ENCODE measurements at regions not wholly inside any gene's neighbourhood (a gene's known extent, or its start where the extent isn't known, plus 50 kb on each side); places are given as distances from the start of the nearest gene placed in this dataset.
"Not testable (repeated sequence)": the region's sequence is repeated elsewhere in the genome, so short reads cannot be mapped to it uniquely, and the experiment has no call there.

- not testable (repeated sequence) for H3K27ac ChIP-seq; H2AFZ ChIP-seq; DNase-seq (ENCODE audit: low spot score); H3K36me3 ChIP-seq (replicated peaks; ENCODE audit: insufficient read depth, low read depth); H3K4me2 ChIP-seq; H3K27me3 ChIP-seq; H4K20me1 ChIP-seq (ENCODE audit: insufficient read depth, poor library complexity, severe bottlenecking); H3K79me2 ChIP-seq; H3K9me2 ChIP-seq (replicated peaks; ENCODE audit: insufficient read depth); H3K4me3 ChIP-seq; H3K9me3 ChIP-seq (ENCODE audit: low read depth); H3K4me1 ChIP-seq (ENCODE audit: insufficient read depth)
- WGBS (ENCODE audit: low lambda C conversion rate, missing lambda C conversion rate) = 98% methylated on average over 5 of the region's 5 CpGs
Measured at GRCh38 chr16:21351433-21351832, 73.3 kb upstream of the CRYM start.

- H3K4me1 ChIP-seq (ENCODE audit: insufficient read depth); H3K36me3 ChIP-seq (replicated peaks; ENCODE audit: insufficient read depth, low read depth); H3K79me2 ChIP-seq; H3K9me2 ChIP-seq (replicated peaks; ENCODE audit: insufficient read depth); H3K4me2 ChIP-seq; H3K27me3 ChIP-seq; H3K27ac ChIP-seq; H4K20me1 ChIP-seq (ENCODE audit: insufficient read depth, poor library complexity, severe bottlenecking); DNase-seq (ENCODE audit: low spot score); H3K9me3 ChIP-seq (ENCODE audit: low read depth); H2AFZ ChIP-seq; H3K4me3 ChIP-seq: not testable (repeated sequence)
- WGBS (ENCODE audit: low lambda C conversion rate, missing lambda C conversion rate) = 91% methylated on average over 5 of the region's 6 CpGs
Measured at GRCh38 chr16:21350851-21351250, 72.8 kb upstream of the CRYM start.

GRCh38 chr16:21349336-21349735, 71.2 kb upstream of the CRYM start:
- H2AFZ ChIP-seq; H3K4me1 ChIP-seq (ENCODE audit: insufficient read depth); H3K27me3 ChIP-seq; H3K4me3 ChIP-seq; H3K27ac ChIP-seq; H3K9me2 ChIP-seq (replicated peaks; ENCODE audit: insufficient read depth); H3K79me2 ChIP-seq; H4K20me1 ChIP-seq (ENCODE audit: insufficient read depth, poor library complexity, severe bottlenecking); H3K9me3 ChIP-seq (ENCODE audit: low read depth); H3K36me3 ChIP-seq (replicated peaks; ENCODE audit: insufficient read depth, low read depth); H3K4me2 ChIP-seq; DNase-seq (ENCODE audit: low spot score): not testable (repeated sequence)
- WGBS (ENCODE audit: low lambda C conversion rate, missing lambda C conversion rate) = 82% methylated on average over 12 of the region's 13 CpGs

DNA sequence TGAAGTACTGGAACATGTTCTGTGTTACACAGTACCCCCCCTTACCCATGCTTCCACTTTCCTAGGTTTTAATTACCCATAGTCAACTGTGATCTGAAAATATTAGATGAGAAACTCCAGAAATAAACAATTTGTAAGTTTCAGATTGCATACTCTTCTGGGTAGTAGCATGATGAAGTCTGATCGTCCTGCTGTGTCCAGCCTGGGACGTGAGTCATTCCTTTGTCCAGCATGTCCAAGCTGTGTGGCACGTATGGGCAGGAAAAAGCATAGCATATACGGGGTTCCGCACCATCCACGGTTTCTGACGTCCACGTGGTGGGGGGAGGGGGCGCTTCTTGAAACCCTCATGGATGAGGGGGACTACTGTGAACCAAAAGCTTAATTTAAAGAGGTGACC, 70.7 kb upstream of the CRYM start:
- not testable (repeated sequence) for H2AFZ ChIP-seq; H3K9me2 ChIP-seq (replicated peaks; ENCODE audit: insufficient read depth); H3K27me3 ChIP-seq; H3K4me2 ChIP-seq; H3K4me1 ChIP-seq (ENCODE audit: insufficient read depth); H3K79me2 ChIP-seq; H3K9me3 ChIP-seq (ENCODE audit: low read depth); H4K20me1 ChIP-seq (ENCODE audit: insufficient read depth, poor library complexity, severe bottlenecking); H3K4me3 ChIP-seq; H3K27ac ChIP-seq; DNase-seq (ENCODE audit: low spot score); H3K36me3 ChIP-seq (replicated peaks; ENCODE audit: insufficient read depth, low read depth)
- WGBS (ENCODE audit: low lambda C conversion rate, missing lambda C conversion rate) = 66% methylated on average over 9 of the region's 9 CpGs

GRCh38 chr16:21347538-21347937, 69.4 kb upstream of the CRYM start:
- not testable (repeated sequence) for H3K79me2 ChIP-seq; H3K9me2 ChIP-seq (replicated peaks; ENCODE audit: insufficient read depth); H2AFZ ChIP-seq; H3K9me3 ChIP-seq (ENCODE audit: low read depth); DNase-seq (ENCODE audit: low spot score); H3K36me3 ChIP-seq (replicated peaks; ENCODE audit: insufficient read depth, low read depth); H3K4me3 ChIP-seq; H3K4me1 ChIP-seq (ENCODE audit: insufficient read depth); H3K27me3 ChIP-seq; H4K20me1 ChIP-seq (ENCODE audit: insufficient read depth, poor library complexity, severe bottlenecking); H3K4me2 ChIP-seq; H3K27ac ChIP-seq
- WGBS (ENCODE audit: low lambda C conversion rate, missing lambda C conversion rate) = 90% methylated on average over 9 of the region's 11 CpGs

DNA sequence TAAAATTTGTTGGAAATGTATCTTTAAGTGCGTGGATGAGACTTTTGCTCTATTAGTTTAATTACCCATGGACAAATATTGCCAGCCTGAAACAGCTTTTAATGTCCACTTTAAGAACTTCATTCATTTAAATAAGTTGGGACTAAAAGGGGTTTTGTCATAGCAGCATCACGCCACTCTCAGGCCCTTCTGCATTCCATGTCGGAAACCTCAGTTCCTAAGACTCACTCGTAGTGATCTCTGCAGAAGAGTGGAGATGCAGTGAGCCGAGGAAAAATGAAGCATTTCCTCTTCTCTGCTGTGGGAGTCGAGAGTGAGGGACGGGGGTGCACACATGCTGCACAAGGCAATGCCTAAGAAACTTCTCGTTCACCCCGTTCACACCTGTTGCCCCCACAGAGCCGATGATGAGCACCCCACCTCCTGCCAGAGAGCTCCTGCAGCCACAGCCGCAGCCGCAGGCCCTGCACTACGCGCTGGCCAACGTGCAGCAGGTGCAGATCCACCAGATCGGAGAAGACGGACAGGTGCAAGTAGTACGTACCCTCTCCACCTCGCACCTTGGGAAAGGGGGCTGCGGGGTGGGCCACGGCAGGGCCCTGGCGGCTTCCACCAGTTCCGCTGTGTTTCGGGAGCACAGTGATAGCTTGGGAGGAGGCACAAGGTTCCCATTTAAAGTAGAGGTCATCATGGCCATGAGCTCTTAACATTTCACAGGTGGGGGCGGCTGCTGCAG, 68.8 kb upstream of the CRYM start:
- not testable (repeated sequence) for H3K27ac ChIP-seq; H3K79me2 ChIP-seq; H4K20me1 ChIP-seq (ENCODE audit: insufficient read depth, poor library complexity, severe bottlenecking); H3K4me3 ChIP-seq; H3K36me3 ChIP-seq (replicated peaks; ENCODE audit: insufficient read depth, low read depth); DNase-seq (ENCODE audit: low spot score); H2AFZ ChIP-seq; H3K9me3 ChIP-seq (ENCODE audit: low read depth); H3K27me3 ChIP-seq; H3K4me1 ChIP-seq (ENCODE audit: insufficient read depth); H3K4me2 ChIP-seq; H3K9me2 ChIP-seq (replicated peaks; ENCODE audit: insufficient read depth)
- WGBS (ENCODE audit: low lambda C conversion rate, missing lambda C conversion rate) = 91% methylated on average over 23 of the region's 25 CpGs

- 90% methylated on average over 12 of the region's 12 CpGs for WGBS (ENCODE audit: low lambda C conversion rate, missing lambda C conversion rate)
- DNase-seq (ENCODE audit: low spot score); H3K4me2 ChIP-seq; H4K20me1 ChIP-seq (ENCODE audit: insufficient read depth, poor library complexity, severe bottlenecking); H3K36me3 ChIP-seq (replicated peaks; ENCODE audit: insufficient read depth, low read depth); H3K4me1 ChIP-seq (ENCODE audit: insufficient read depth); H3K9me2 ChIP-seq (replicated peaks; ENCODE audit: insufficient read depth); H3K9me3 ChIP-seq (ENCODE audit: low read depth); H3K4me3 ChIP-seq; H2AFZ ChIP-seq; H3K79me2 ChIP-seq; H3K27ac ChIP-seq; H3K27me3 ChIP-seq: not testable (repeated sequence)
Measured at GRCh38 chr16:21344361-21344912, 66.3 kb upstream of the CRYM start.

Measured in hepatocyte (in vitro differentiated cells).